GM23248 (cell line): ENCODE measurements at regions not wholly inside any gene's neighbourhood (a gene's known extent, or its start where the extent isn't known, plus 50 kb on each side); places are given as distances from the start of the nearest gene placed in this dataset.

Experiments
- DNase-seq: peaks from one replicate; pipeline ENCODE4 v3.0.0-alpha.2; 2015
- H2AFZ ChIP-seq: fragments of 200-600 bp; sonication (generic); 2 replicates; pipeline ENCODE4 v1.6.1; 2016; ENCODE audit warnings: antibody characterized with exemption
- H3F3A ChIP-seq: fragments of 200-600 bp; sonication (generic); 2 replicates; pipeline ENCODE4 v1.6.1; 2016; ENCODE audit warnings: mild to moderate bottlenecking, antibody characterized with exemption, mixed run types; ENCODE audit not compliant: insufficient read depth
- H3K27ac ChIP-seq: fragments of 200-600 bp; sonication (generic); 2 replicates; pipeline ENCODE4 v1.5.1; 2016; ENCODE audit warnings: mild to moderate bottlenecking
- H3K27me3 ChIP-seq: fragments of 200-600 bp; sonication (generic); replicated peaks from 2 replicates; pipeline ENCODE4 v1.6.1; 2016; ENCODE audit warnings: mild to moderate bottlenecking; ENCODE audit not compliant: insufficient read depth
- H3K36me3 ChIP-seq: fragments of 200-600 bp; sonication (generic); 2 replicates; pipeline ENCODE4 v1.6.1; 2016; ENCODE audit warnings: low read depth, mild to moderate bottlenecking
- H3K4me1 ChIP-seq: fragments of 200-600 bp; sonication (generic); 2 replicates; pipeline ENCODE4 v1.6.1; 2016; ENCODE audit warnings: mild to moderate bottlenecking; ENCODE audit not compliant: insufficient read depth
- H3K4me2 ChIP-seq: fragments of 200-600 bp; sonication (generic); one replicate; pipeline ENCODE4 v1.6.1; 2016; ENCODE audit warnings: mild to moderate bottlenecking; ENCODE audit not compliant: unreplicated experiment
- H3K4me3 ChIP-seq: fragments of 200-600 bp; sonication (generic); 2 replicates; pipeline ENCODE4 v1.5.1; 2016; ENCODE audit warnings: mild to moderate bottlenecking
- H3K79me2 ChIP-seq: fragments of 200-600 bp; sonication (generic); 2 replicates; pipeline ENCODE4 v1.6.1; 2016; ENCODE audit warnings: mild to moderate bottlenecking; ENCODE audit not compliant: insufficient read depth
- H3K9ac ChIP-seq: fragments of 200-600 bp; sonication (generic); 2 replicates; pipeline ENCODE4 v1.6.1; 2016; ENCODE audit warnings: mild to moderate bottlenecking
- H3K9me2 ChIP-seq: fragments of 200-600 bp; sonication (generic); 2 replicates; pipeline ENCODE4 v1.6.1; 2016; ENCODE audit warnings: mixed run types, mild to moderate bottlenecking, moderate library complexity; ENCODE audit not compliant: insufficient read depth
- H3K9me3 ChIP-seq: fragments of 200-600 bp; sonication (generic); one replicate; pipeline ENCODE4 v1.6.1; 2017; ENCODE audit warnings: low read depth
- H4K20me1 ChIP-seq: fragments of 200-600 bp; sonication (generic); 2 replicates; pipeline ENCODE4 v1.6.0; 2016; ENCODE audit not compliant: insufficient read depth
- EZH2 ChIP-seq: fragments of 200-600 bp; sonication (generic); IDR thresholded peaks from 2 replicates; pipeline ENCODE4 v1.6.1; 2018; ENCODE audit warnings: antibody characterized with exemption, mild to moderate bottlenecking; ENCODE audit not compliant: insufficient read depth, poor library complexity, severe bottlenecking
- EZH2phosphoT487 ChIP-seq: fragments of 200-600 bp; sonication (generic); IDR thresholded peaks from 2 replicates; pipeline ENCODE4 v1.6.1; 2018; ENCODE audit warnings: antibody characterized with exemption, moderate library complexity, mild to moderate bottlenecking, low read depth; ENCODE audit not compliant: insufficient read depth
- WGBS, 2 experiments: methylation state at CpG; one replicate each; pipeline ENCODE4 v1.1.6; 2015 to 2017; ENCODE audit warnings: low lambda C conversion rate in 2 of 2, low coverage in 1 of 2; ENCODE audit errors: missing lambda C conversion rate in 2 of 2; 5-methylcytosine and 5-hydroxymethylcytosine counted together
- in situ Hi-C: fragments of 300-500 bp; cut with MboI; formaldehyde crosslinking; loops from 2 replicates; pipeline ENCODE4 v1.15.0; 2020

GRCh38 chr1:229087906-229088305 is 183.0 kb upstream of the RAB4A start:
- Histone ChIP-seq H3K4me2 (no peak overlapping the region), H3F3A (no peaks in the 10 kb centered on the region), H3K4me3 (no peak overlapping the region), H3K4me1 (peaks cover 10% of the 10 kb centered on the region), H4K20me1 (no peaks in the 10 kb centered on the region), H3K36me3 (no peaks in the 10 kb centered on the region), H3K27ac (no peak overlapping the region), H3K9me2 (no peaks in the 10 kb centered on the region), H2AFZ (no peak overlapping the region), H3K27me3 (peaks cover 12% of the 10 kb centered on the region; the same call in 1 of the 2 replicates), H3K79me2 (no peaks in the 10 kb centered on the region), H3K9me3 (no peaks in the 10 kb centered on the region), H3K9ac (no peak overlapping the region)
- 76 to 78% methylated on average over 13 to 14 of the region's 14 CpGs for WGBS, 2 experiments
- in situ Hi-C loops, result no loop called here
- TF ChIP-seq EZH2phosphoT487 (no peak), EZH2 (no peak)
- DNase-seq, result no peak

DNA sequence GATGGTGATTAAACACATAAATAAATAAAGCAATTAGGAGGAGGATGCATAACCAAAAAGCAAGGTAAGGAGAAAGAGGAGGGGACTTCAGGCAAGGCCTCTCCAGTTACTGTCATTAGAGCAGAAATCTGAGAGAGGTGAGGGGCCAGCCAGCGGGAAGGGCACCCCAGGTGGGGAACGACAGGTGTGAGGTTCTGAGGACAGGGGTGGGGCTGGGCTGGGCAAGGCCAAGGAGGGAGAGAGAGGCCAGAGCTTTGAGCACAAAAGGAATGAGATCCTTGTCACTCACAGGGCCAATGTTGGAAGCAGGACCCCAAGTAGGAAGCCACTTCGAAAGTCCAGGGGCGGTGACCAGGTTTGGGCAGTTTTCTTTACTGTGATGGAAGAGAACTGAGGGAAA is 182.2 kb upstream of the RAB4A start:
- in situ Hi-C loops, result no loop called here
- no peak overlapping the region for H3K9ac ChIP-seq
- H3F3A ChIP-seq, result no peaks in the 10 kb centered on the region
- no peaks in the 10 kb centered on the region for H3K79me2 ChIP-seq
- no peaks in the 10 kb centered on the region for H3K36me3 ChIP-seq
- no peak overlapping the region for H3K4me2 ChIP-seq
- no peak overlapping the region for H3K27ac ChIP-seq
- peaks cover 16% of the 10 kb centered on the region; the same call in 1 of the 2 replicates for H3K27me3 ChIP-seq
- H3K4me3 ChIP-seq, result no peak overlapping the region
- H3K9me3 ChIP-seq, result no peaks in the 10 kb centered on the region
- DNase-seq, result no peak
- no peak for TF ChIP-seq EZH2phosphoT487
- no peak for TF ChIP-seq EZH2
- no peaks in the 10 kb centered on the region for H4K20me1 ChIP-seq
- peaks cover 10% of the 10 kb centered on the region for H3K4me1 ChIP-seq
- no peak overlapping the region for H2AFZ ChIP-seq
- WGBS, 2 experiments, result 96 to 98% methylated on average over 4 of the region's 4 CpGs
- no peaks in the 10 kb centered on the region for H3K9me2 ChIP-seq

DNA sequence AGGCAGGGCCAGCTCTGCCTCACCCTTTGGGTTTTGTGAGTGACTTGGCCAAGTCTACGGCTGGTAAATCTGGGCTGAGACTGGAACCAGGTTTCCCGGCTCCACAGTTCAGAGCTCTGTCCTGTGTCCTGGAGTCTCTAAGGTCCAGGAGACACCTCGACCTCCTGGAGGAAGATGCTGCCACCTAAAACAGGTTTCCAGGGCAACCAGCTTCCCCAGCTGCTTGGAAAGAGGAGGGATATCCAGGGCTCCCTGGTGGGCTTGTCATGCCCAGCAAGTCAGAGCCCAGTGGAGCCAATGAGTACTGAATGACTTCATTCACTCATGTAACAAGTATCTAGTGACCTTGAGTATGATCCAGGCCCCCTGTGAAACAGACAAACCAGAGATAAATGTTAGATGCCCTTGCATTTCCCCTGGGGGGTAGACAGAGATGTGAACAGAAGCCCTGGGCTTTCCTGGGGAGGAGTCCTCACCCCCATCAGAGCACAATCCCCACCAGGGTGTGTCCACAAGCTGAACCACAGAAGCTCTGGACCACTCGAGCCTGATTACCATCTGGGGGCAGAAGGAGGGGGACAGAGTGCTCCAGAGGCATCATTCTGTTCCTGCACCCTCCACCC is 181.2 kb upstream of the RAB4A start:
- Histone ChIP-seq H3K9me3 (no peaks in the 10 kb centered on the region), H3K4me1 (peaks cover 12% of the 10 kb centered on the region), H3K27ac (no peak overlapping the region), H3K79me2 (no peaks in the 10 kb centered on the region), H4K20me1 (no peaks in the 10 kb centered on the region), H3K4me2 (no peak overlapping the region), H3F3A (no peaks in the 10 kb centered on the region), H3K4me3 (no peak overlapping the region), H3K27me3 (peaks cover 16% of the 10 kb centered on the region; the same call in 1 of the 2 replicates), H3K9ac (no peak overlapping the region), H2AFZ (no peak overlapping the region), H3K9me2 (no peaks in the 10 kb centered on the region), H3K36me3 (no peaks in the 10 kb centered on the region)
- TF ChIP-seq EZH2, result no peak
- TF ChIP-seq EZH2phosphoT487, result no peak
- WGBS, 2 experiments, result 46 to 56% methylated on average over 4 of the region's 4 CpGs
- DNase-seq, result no peak
- in situ Hi-C loops, result no loop called here

DNA sequence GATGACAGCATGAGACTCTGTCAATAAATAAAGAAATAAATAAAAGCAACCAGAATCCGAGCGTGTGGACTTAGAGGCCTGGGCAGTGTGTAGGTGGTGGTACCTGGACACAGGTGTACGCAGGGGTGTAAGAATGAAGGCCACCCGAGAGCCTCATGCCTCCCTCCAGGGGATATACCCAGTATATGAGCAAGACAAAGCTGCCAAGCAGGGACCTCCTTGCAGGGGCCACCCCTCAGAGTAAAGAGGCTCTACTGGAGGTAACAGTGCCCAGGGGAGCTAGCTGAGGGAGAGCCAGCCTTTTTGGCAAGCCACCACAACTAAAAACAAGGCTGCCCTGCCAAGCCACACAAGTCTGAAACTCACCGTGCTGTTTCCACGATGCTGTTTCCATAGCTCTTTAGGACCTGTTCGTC is 179.2 kb upstream of the RAB4A start:
- Histone ChIP-seq H3K36me3 (no peaks in the 10 kb centered on the region), H3K4me3 (no peak overlapping the region), H3K79me2 (no peaks in the 10 kb centered on the region), H3K27ac (no peak overlapping the region), H3K9ac (no peak overlapping the region), H3K4me1 (peaks cover 11% of the 10 kb centered on the region; the same call in 1 of the 2 replicates), H3K4me2 (no peak overlapping the region), H2AFZ (no peak overlapping the region), H4K20me1 (no peaks in the 10 kb centered on the region), H3K9me2 (no peaks in the 10 kb centered on the region), H3F3A (0 out of 2 replicates have a peak, but pooled peaks cover 6% of the 10 kb centered on the region), H3K9me3 (no peaks in the 10 kb centered on the region), H3K27me3 (peaks cover 17% of the 10 kb centered on the region; the same call in 1 of the 2 replicates)
- DNase-seq, result no peak
- in situ Hi-C loops, result no loop called here
- TF ChIP-seq EZH2phosphoT487 (no peak), EZH2 (no peak)
- WGBS, 2 experiments, result 67 to 73% methylated on average over 7 of the region's 7 CpGs
